Mucosa of stomach (tissue), 1 donor: ENCODE measurements at regions not wholly inside any gene's neighbourhood (a gene's known extent, or its start where the extent isn't known, plus 50 kb on each side); places are given as distances from the start of the nearest gene placed in this dataset.
"Not testable (repeated sequence)": the region's sequence is repeated elsewhere in the genome, so short reads cannot be mapped to it uniquely, and the experiment has no call there.

Experiments used
- H3K27me3 ChIP-seq: one replicate; pipeline ENCODE4 v1.7.0; 2013; ENCODE audit warnings: mild to moderate bottlenecking, low read length; ENCODE audit not compliant: control insufficient read depth, insufficient read depth
- H3K36me3 ChIP-seq: one replicate; pipeline ENCODE4 v1.7.0; 2013; ENCODE audit warnings: low read length; ENCODE audit not compliant: control insufficient read depth, insufficient read depth
- H3K4me1 ChIP-seq: one replicate; pipeline ENCODE4 v1.7.0; 2013; ENCODE audit warnings: mild to moderate bottlenecking, low read length; ENCODE audit not compliant: control insufficient read depth, insufficient read depth
- H3K4me3 ChIP-seq: one replicate; pipeline ENCODE4 v1.7.0; 2013; ENCODE audit warnings: low read length
- H3K9ac ChIP-seq: one replicate; pipeline ENCODE4 v1.7.0; 2013; ENCODE audit warnings: mild to moderate bottlenecking, low read length, moderate library complexity
- H3K9me3 ChIP-seq: one replicate; pipeline ENCODE4 v1.7.0; 2013; ENCODE audit warnings: mild to moderate bottlenecking, low read length, moderate library complexity; ENCODE audit not compliant: control insufficient read depth
- donor health status: Pancreatic carcinoma.

GRCh38 chr7:156504687-156505545 lies 135.7 kb upstream of the RNF32 start:
- Histone ChIP-seq H3K27me3 (no peaks in the 10 kb centered on the region), H3K4me3 (no peak overlapping the region), H3K36me3 (no peaks in the 10 kb centered on the region), H3K4me1 (no peaks in the 10 kb centered on the region), H3K9ac (no peak overlapping the region), H3K9me3 (no peaks in the 10 kb centered on the region)

- Histone ChIP-seq H3K9ac (no peak overlapping the region), H3K4me1 (no peaks in the 10 kb centered on the region), H3K27me3 (no peaks in the 10 kb centered on the region), H3K4me3 (no peak overlapping the region), H3K36me3 (no peaks in the 10 kb centered on the region), H3K9me3 (no peaks in the 10 kb centered on the region)
These were observed 136.6 kb upstream of the RNF32 start for GRCh38 chr7:156504006-156504405.

GRCh38 chr7:156503196-156503595 lies 137.4 kb upstream of the RNF32 start:
- Histone ChIP-seq H3K9me3 (no peaks in the 10 kb centered on the region), H3K4me1 (no peaks in the 10 kb centered on the region), H3K27me3 (no peaks in the 10 kb centered on the region), H3K36me3 (no peaks in the 10 kb centered on the region), H3K4me3 (no peak overlapping the region), H3K9ac (no peak overlapping the region)

- not testable (repeated sequence) for H3K4me1 ChIP-seq, H3K36me3 ChIP-seq, H3K27me3 ChIP-seq, H3K9ac ChIP-seq, H3K9me3 ChIP-seq, H3K4me3 ChIP-seq
These were observed 138.8 kb upstream of the RNF32 start for GRCh38 chr7:156501815-156502214.

- Histone ChIP-seq H3K36me3 (no peaks in the 10 kb centered on the region), H3K27me3 (no peaks in the 10 kb centered on the region), H3K4me1 (no peaks in the 10 kb centered on the region), H3K9ac (no peak overlapping the region), H3K4me3 (no peak overlapping the region), H3K9me3 (no peaks in the 10 kb centered on the region)
These were observed 141.2 kb upstream of the RNF32 start for GRCh38 chr7:156499247-156499881.

- Histone ChIP-seq H3K4me1 (no peaks in the 10 kb centered on the region), H3K4me3 (no peak overlapping the region), H3K9ac (no peak overlapping the region), H3K9me3 (no peaks in the 10 kb centered on the region), H3K27me3 (no peaks in the 10 kb centered on the region), H3K36me3 (no peaks in the 10 kb centered on the region)
These were observed 142.6 kb upstream of the RNF32 start for GRCh38 chr7:156497776-156498509.

- H3K4me3 ChIP-seq = no peak overlapping the region
- no peaks in the 10 kb centered on the region for H3K9me3 ChIP-seq
- no peaks in the 10 kb centered on the region for H3K27me3 ChIP-seq
- H3K36me3 ChIP-seq = no peaks in the 10 kb centered on the region
- no peak overlapping the region for H3K9ac ChIP-seq
- no peaks in the 10 kb centered on the region for H3K4me1 ChIP-seq
These were observed 143.7 kb upstream of the RNF32 start for GRCh38 chr7:156496865-156497264.

- no peaks in the 10 kb centered on the region for H3K36me3 ChIP-seq
- H3K9me3 ChIP-seq = no peaks in the 10 kb centered on the region
- no peaks in the 10 kb centered on the region for H3K27me3 ChIP-seq
- no peak overlapping the region for H3K9ac ChIP-seq
- no peak overlapping the region for H3K4me3 ChIP-seq
- H3K4me1 ChIP-seq = no peaks in the 10 kb centered on the region
These were observed 144.2 kb upstream of the RNF32 start for GRCh38 chr7:156496363-156496769.

GRCh38 chr7:156494960-156495359 lies 145.6 kb upstream of the RNF32 start:
- Histone ChIP-seq H3K4me1 (no peaks in the 10 kb centered on the region), H3K9ac (no peak overlapping the region), H3K9me3 (no peaks in the 10 kb centered on the region), H3K27me3 (no peaks in the 10 kb centered on the region), H3K36me3 (no peaks in the 10 kb centered on the region), H3K4me3 (no peak overlapping the region)

- H3K4me1 ChIP-seq = no peaks in the 10 kb centered on the region
- H3K9ac ChIP-seq = no peak overlapping the region
- no peaks in the 10 kb centered on the region for H3K27me3 ChIP-seq
- H3K4me3 ChIP-seq = no peak overlapping the region
- H3K9me3 ChIP-seq = no peaks in the 10 kb centered on the region
- no peaks in the 10 kb centered on the region for H3K36me3 ChIP-seq
These were observed 146.6 kb upstream of the RNF32 start for GRCh38 chr7:156493942-156494341.

- H3K4me3 ChIP-seq = no peak overlapping the region
- H3K9me3 ChIP-seq = no peaks in the 10 kb centered on the region
- no peak overlapping the region for H3K9ac ChIP-seq
- H3K36me3 ChIP-seq = no peaks in the 10 kb centered on the region
- H3K4me1 ChIP-seq = no peaks in the 10 kb centered on the region
- H3K27me3 ChIP-seq = no peaks in the 10 kb centered on the region
These were observed 148.4 kb upstream of the RNF32 start for GRCh38 chr7:156492170-156492569.

- H3K27me3 ChIP-seq = no peaks in the 10 kb centered on the region
- no peak overlapping the region for H3K4me3 ChIP-seq
- no peaks in the 10 kb centered on the region for H3K9me3 ChIP-seq
- H3K9ac ChIP-seq = no peak overlapping the region
- H3K4me1 ChIP-seq = no peaks in the 10 kb centered on the region
- H3K36me3 ChIP-seq = no peaks in the 10 kb centered on the region
These were observed 149.1 kb upstream of the RNF32 start for GRCh38 chr7:156491435-156491834.
